ENCODE measurements at regions not wholly inside any gene's neighbourhood (a gene's known extent, or its start where the extent isn't known, plus 50 kb on each side); places are given as distances from the start of the nearest gene placed in this dataset.

- TF ChIP-seq CTCF (IDR thresholded peaks at IDR 0.05 in 2 of 3, conservative IDR thresholded peaks at IDR 0.05 in 1 of 3; ENCODE audit: borderline replicate concordance in 1 of 3, insufficient read depth in 1 of 3, low read depth in 2 of 3, low read length in 2 of 3) (no peak), RAD21 (IDR thresholded peaks at IDR 0.05; ENCODE audit: low read depth) (no peak), SP1 (IDR thresholded peaks at IDR 0.05; ENCODE audit: low read depth) (no peak)
These were observed 150.1 kb upstream of the TMEM72 start (continued) for GRCh38 chr10:44761076-44761475.

DNA sequence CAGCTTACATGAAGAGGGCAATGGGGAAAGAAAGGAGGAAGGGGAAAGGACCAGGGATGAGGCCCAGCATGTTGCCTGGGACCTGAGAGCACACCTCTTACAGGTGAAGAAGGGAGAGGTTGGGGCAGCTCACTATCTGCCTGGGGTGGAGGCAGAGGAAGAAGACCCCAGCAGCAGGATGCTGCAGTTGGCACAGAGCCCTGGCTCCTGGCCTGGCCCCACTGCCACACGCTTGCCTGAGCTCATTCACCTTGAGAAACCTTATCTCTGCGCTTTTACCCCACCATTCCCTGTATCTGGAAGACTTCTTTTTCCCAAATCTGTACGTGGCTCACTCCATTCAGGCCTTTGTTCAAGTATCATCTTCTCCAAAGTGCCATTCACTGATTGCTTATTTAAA, 147.8 kb upstream of the TMEM72 start:
- ATAC-seq: no peak
- no peaks in the 10 kb centered on the region for H3K79me2 ChIP-seq (ENCODE audit: insufficient read depth, low read length)
- DNase-seq (ENCODE audit: low read depth, low spot score): no peak
- no peaks in the 10 kb centered on the region for H4K20me1 ChIP-seq (ENCODE audit: insufficient read depth)
- ChIA-PET RAD21 (ENCODE audit: low non-redundant PET in 1 of 2, low total read pairs in 2 of 2, uncharacterized antibody in 2 of 2, unreplicated experiment in 2 of 2) (no interaction called here), CTCF (no interaction called here), POLR2A (no interaction called here)
- H3K9me2 ChIP-seq (ENCODE audit: insufficient read depth): no peaks in the 10 kb centered on the region
- H2AFZ ChIP-seq (ENCODE audit: low read depth, low read length, poor library complexity, severe bottlenecking): no peak overlapping the region
- no peak overlapping the region for H3K9ac ChIP-seq (ENCODE audit: low read length)
- TF ChIP-seq ZNF274 (IDR thresholded peaks at IDR 0.05; ENCODE audit: low read depth, low read length) (no peak), CEBPB (IDR thresholded peaks at IDR 0.05; ENCODE audit: low read depth) (no peak), SIN3A (IDR thresholded peaks at IDR 0.05; ENCODE audit: low read depth) (no peak), FOSL1 (IDR thresholded peaks at IDR 0.05; ENCODE audit: low read depth) (no peak), SP1 (IDR thresholded peaks at IDR 0.05; ENCODE audit: low read depth) (no peak), CTCF (IDR thresholded peaks at IDR 0.05 in 2 of 3, conservative IDR thresholded peaks at IDR 0.05 in 1 of 3; ENCODE audit: borderline replicate concordance in 1 of 3, insufficient read depth in 1 of 3, low read depth in 2 of 3, low read length in 2 of 3) (no peak), ELF1 (IDR thresholded peaks at IDR 0.05; ENCODE audit: borderline replicate concordance, low read depth) (no peak), EZH2phosphoT487 (IDR thresholded peaks at IDR 0.05; ENCODE audit: borderline replicate concordance) (no peak), TCF7L2 (IDR thresholded peaks at IDR 0.05; ENCODE audit: borderline replicate concordance, extremely low read depth, insufficient read depth, insufficient read length) (no peak), RAD21 (IDR thresholded peaks at IDR 0.05; ENCODE audit: low read depth) (no peak), POLR2A (IDR thresholded peaks at IDR 0.05; ENCODE audit: borderline replicate concordance, extremely low read depth, insufficient read depth, insufficient read length) (no peak), JUND (IDR thresholded peaks at IDR 0.05) (no peak)
- TF ChIP-seq, protein P1, sequence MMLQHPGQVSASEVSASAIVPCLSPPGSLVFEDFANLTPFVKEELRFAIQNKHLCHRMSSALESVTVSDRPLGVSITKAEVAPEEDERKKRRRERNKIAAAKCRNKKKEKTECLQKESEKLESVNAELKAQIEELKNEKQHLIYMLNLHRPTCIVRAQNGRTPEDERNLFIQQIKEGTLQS (IDR thresholded peaks at IDR 0.05): no peak
- H3K4me1 ChIP-seq (ENCODE audit: control insufficient read depth in 1 of 2, insufficient read depth in 2 of 2, low read length in 2 of 2): no peaks in the 10 kb centered on the region
- no peaks in the 10 kb centered on the region for H3K36me3 ChIP-seq (ENCODE audit: control insufficient read depth in 1 of 2, insufficient read depth in 2 of 2, low read length in 2 of 2)
- H3K27ac ChIP-seq (ENCODE audit: low read depth, low read length): no peak overlapping the region
- BruUV-seq (replicated peaks): no TSS peak
- intact Hi-C loops (cut with micrococcal nuclease): no loop called here
- no peak overlapping the region for H3K4me2 ChIP-seq (ENCODE audit: low read length)
- peaks cover 20% of the 10 kb centered on the region for H3K27me3 ChIP-seq (ENCODE audit: insufficient read depth, low read length)
- H3K4me3 ChIP-seq (replicated peaks in 1 of 2; ENCODE audit: low read depth in 1 of 2, low read length in 2 of 2): no peak overlapping the region
- H3K9me3 ChIP-seq (ENCODE audit: control insufficient read depth in 1 of 2, insufficient read depth in 1 of 2, low read depth in 1 of 2, low read length in 2 of 2): no peaks in the 10 kb centered on the region

Measured in HCT116 (cell line).